Fibroblast of mammary gland (primary cell): ENCODE measurements at regions not wholly inside any gene's neighbourhood (a gene's known extent, or its start where the extent isn't known, plus 50 kb on each side); places are given as distances from the start of the nearest gene placed in this dataset.

ENCODE experiments used
- DNase-seq: peaks from one replicate; pipeline ENCODE4 v3.0.0-alpha.2; 2010; ENCODE audit warnings: low read depth
- H3K4me3 ChIP-seq: 2 replicates; pipeline ENCODE4 v1.5.1; 2011; ENCODE audit warnings: low read depth, mild to moderate bottlenecking, low read length, moderate library complexity; ENCODE audit not compliant: control insufficient read depth
- CTCF ChIP-seq: conservative IDR thresholded peaks from 2 replicates; pipeline ENCODE4 v1.5.1; 2011; ENCODE audit warnings: low read depth, low read length, inconsistent platforms; ENCODE audit not compliant: control insufficient read depth, insufficient read depth

- no peak for TF ChIP-seq CTCF
- H3K4me3 ChIP-seq, result no peak overlapping the region
- no peak for DNase-seq
Measured at GRCh38 chr15:97141360-97141759, 810.9 kb downstream of the NR2F2 start.

- no peak for DNase-seq
- H3K4me3 ChIP-seq, result no peak overlapping the region
- no peak for TF ChIP-seq CTCF
Measured at GRCh38 chr15:97141871-97142270, 811.4 kb downstream of the NR2F2 start.

- no peak for DNase-seq
- no peak overlapping the region for H3K4me3 ChIP-seq
- no peak for TF ChIP-seq CTCF
Measured at GRCh38 chr15:97143592-97144376, 813.3 kb downstream of the NR2F2 start.

DNA sequence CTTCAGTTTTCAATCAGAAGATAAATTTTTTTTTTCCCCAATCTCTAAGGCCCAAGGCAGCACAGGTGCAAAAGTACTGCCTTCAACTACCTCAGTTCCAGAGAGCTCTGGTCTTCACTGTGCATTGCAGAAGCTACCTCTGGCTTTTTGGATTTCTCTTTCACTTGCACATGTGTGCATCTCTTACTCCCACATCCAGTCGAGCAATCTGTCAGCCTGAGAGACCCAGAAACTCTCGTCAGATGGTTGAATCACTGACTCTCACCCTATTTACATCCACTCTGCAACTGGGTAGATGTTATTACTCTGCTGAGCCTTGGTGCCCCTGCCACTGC is 813.8 kb downstream of the NR2F2 start:
- no peak overlapping the region for H3K4me3 ChIP-seq
- DNase-seq, result no peak
- TF ChIP-seq CTCF, result no peak

DNA sequence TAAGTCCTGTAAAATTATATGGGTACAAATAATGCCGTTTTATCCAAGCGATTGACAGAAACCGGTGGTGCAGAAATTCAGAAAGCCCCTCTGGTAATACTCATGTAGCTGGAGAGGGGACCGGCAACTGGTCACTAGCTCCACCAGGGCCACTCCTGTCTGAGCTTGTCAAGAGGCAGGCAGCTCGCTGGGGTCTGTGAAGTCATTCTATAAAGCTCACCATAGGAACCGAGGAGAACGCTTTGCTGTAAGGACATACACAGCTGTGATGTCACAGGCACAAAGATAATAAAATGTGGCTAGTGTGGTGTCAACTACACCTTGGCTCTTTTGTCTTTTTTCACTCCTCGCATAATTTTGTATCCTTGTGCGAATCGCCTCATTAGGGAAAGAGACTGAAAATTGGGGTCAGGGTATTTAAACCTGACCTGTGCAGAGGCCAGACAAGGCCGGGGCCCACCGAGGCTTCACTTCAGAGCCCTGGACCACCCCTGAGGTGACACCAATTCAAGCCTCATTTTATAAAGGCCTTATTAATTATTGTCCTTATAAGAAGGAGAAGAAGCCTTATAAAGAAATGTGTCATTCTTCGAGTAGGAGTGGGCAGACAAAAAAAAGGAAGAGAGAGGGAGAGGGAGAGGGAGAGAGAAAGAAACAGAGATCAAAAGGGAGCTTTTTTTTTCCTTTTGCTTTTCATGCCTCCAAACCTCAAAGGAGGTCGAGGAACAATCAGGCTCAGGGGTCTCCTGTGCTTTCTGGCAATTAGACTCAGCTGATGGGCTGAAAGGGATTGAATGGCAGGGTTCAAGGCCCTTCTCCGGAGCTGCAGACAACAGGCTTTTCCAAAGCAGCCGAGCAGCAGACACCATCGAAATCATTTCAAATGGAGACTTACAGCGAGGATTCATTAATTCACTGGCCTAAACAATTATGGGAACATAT is 813.3 kb upstream of the ARRDC4 start:
- no peak for DNase-seq
- no peak for TF ChIP-seq CTCF
- H3K4me3 ChIP-seq, result no peak overlapping the region

GRCh38 chr15:97153356-97153965 is 807.0 kb upstream of the ARRDC4 start:
- no peak for TF ChIP-seq CTCF
- no peak for DNase-seq
- H3K4me3 ChIP-seq, result no peak overlapping the region
